AG04449 (cell line): ENCODE measurements at regions not wholly inside any gene's neighbourhood (a gene's known extent, or its start where the extent isn't known, plus 50 kb on each side); places are given as distances from the start of the nearest gene placed in this dataset.
"Not testable (repeated sequence)": the region's sequence is repeated elsewhere in the genome, so short reads cannot be mapped to it uniquely, and the experiment has no call there.

Source experiments
- CTCF ChIA-PET: fragments of 350-600 bp; formaldehyde crosslinking; extraction: SDS; loops from one replicate; lab custom pipeline; 2021; ENCODE audit warnings: antibody characterized with exemption; lab: Yijun Ruan, JAX
- POLR2A ChIA-PET: fragments of 400-600, 350-600 bp; formaldehyde crosslinking; extraction: SDS; loops from one replicate; lab custom pipeline; 2020; ENCODE audit warnings: antibody characterized with exemption, inconsistent platforms; lab: Yijun Ruan, JAX
- DNase-seq: peaks from one replicate; pipeline ENCODE4 v3.0.0-alpha.2; 2010; ENCODE audit warnings: low read depth, low spot score
- H3K4me3 ChIP-seq: 2 replicates; pipeline ENCODE4 v1.5.1; 2011; ENCODE audit warnings: low read depth, mild to moderate bottlenecking, control low read depth, low read length
- CTCF ChIP-seq: IDR thresholded peaks from one replicate; pipeline ENCODE4 v1.5.1; 2011; ENCODE audit warnings: mild to moderate bottlenecking, moderate library complexity, low read length, control low read depth, inconsistent platforms; ENCODE audit not compliant: insufficient read depth; ENCODE audit errors: missing control alignments

- no peak for TF ChIP-seq CTCF
- ChIA-PET POLR2A (no interaction called here), CTCF (no interaction called here)
- DNase-seq, result no peak
- H3K4me3 ChIP-seq, result no peak overlapping the region
These were observed 193.9 kb upstream of the HMCN1 start for GRCh38 chr1:185540295-185540694.

GRCh38 chr1:185539277-185539943 lies 194.8 kb upstream of the HMCN1 start:
- H3K4me3 ChIP-seq, result no peak overlapping the region
- ChIA-PET CTCF (no interaction called here), POLR2A (no interaction called here)
- no peak for DNase-seq
- no peak for TF ChIP-seq CTCF

GRCh38 chr1:185538309-185538898 lies 195.8 kb upstream of the HMCN1 start:
- POLR2A ChIA-PET, H3K4me3 ChIP-seq, CTCF ChIA-PET, DNase-seq: not testable (repeated sequence)

GRCh38 chr1:185537596-185537995 lies 196.6 kb upstream of the HMCN1 start:
- ChIA-PET CTCF (no interaction called here), POLR2A (no interaction called here)
- H3K4me3 ChIP-seq, result no peak overlapping the region
- no peak for DNase-seq
- no peak for TF ChIP-seq CTCF

GRCh38 chr1:185536165-185536920 lies 197.8 kb upstream of the HMCN1 start:
- DNase-seq, result no peak
- POLR2A ChIA-PET, result no interaction called here
- no peak overlapping the region for H3K4me3 ChIP-seq
- CTCF ChIA-PET, result interaction anchor here (1.0 to 1.5 kb wide), 2 partner anchors 160 to 235 kb away, joined by 3 read pairs; no protein-coding TSS in a partner anchor
- no peak for TF ChIP-seq CTCF

- no peak for DNase-seq
- ChIA-PET CTCF (interaction anchor here (1.5 kb wide), 1 partner anchor 161 kb away, joined by 3 read pairs; no protein-coding TSS in a partner anchor), POLR2A (no interaction called here)
- no peak overlapping the region for H3K4me3 ChIP-seq
- TF ChIP-seq CTCF, result no peak
These were observed 198.6 kb upstream of the HMCN1 start for GRCh38 chr1:185535621-185536020.
